GM03348 (cell line): ENCODE measurements at regions not wholly inside any gene's neighbourhood (a gene's known extent, or its start where the extent isn't known, plus 50 kb on each side); places are given as distances from the start of the nearest gene placed in this dataset.
"Not testable (repeated sequence)": the region's sequence is repeated elsewhere in the genome, so short reads cannot be mapped to it uniquely, and the experiment has no call there.

Experiments used
- DNase-seq: peaks from one replicate; pipeline ENCODE4 v3.0.0; 2012; ENCODE audit warnings: low spot score

- not testable (repeated sequence) for DNase-seq
Observed at GRCh38 chr4:179683661-179684060, 2241.4 kb upstream of the AGA start.

- DNase-seq: no peak
Observed at GRCh38 chr4:179692222-179692621, 2250.0 kb upstream of the AGA start.

- no peak for DNase-seq
Observed at GRCh38 chr4:179695175-179695574, 2252.9 kb upstream of the AGA start.

GRCh38 chr4:179698321-179698720 lies 2256.1 kb upstream of the AGA start:
- DNase-seq: no peak

GRCh38 chr4:179709961-179710624 lies 2267.9 kb upstream of the AGA start:
- DNase-seq: no peak

GRCh38 chr4:179719766-179720450 lies 2277.7 kb upstream of the AGA start:
- DNase-seq: no peak

GRCh38 chr4:179726491-179726890 lies 2284.3 kb upstream of the AGA start:
- not testable (repeated sequence) for DNase-seq

GRCh38 chr4:179728305-179728704 lies 2286.1 kb upstream of the AGA start:
- DNase-seq: no peak

GRCh38 chr4:179736820-179737219 lies 2294.6 kb upstream of the AGA start:
- DNase-seq: not testable (repeated sequence)

GRCh38 chr4:179738822-179739221 lies 2296.6 kb upstream of the AGA start:
- DNase-seq: no peak

- DNase-seq: no peak
Observed at GRCh38 chr4:179747218-179747910, 2305.1 kb upstream of the AGA start.

GRCh38 chr4:179748837-179749236 lies 2306.6 kb upstream of the AGA start:
- no peak for DNase-seq

GRCh38 chr4:179750374-179750773 lies 2308.1 kb upstream of the AGA start:
- no peak for DNase-seq

GRCh38 chr4:179751669-179752068 lies 2309.4 kb upstream of the AGA start:
- no peak for DNase-seq

GRCh38 chr4:179755322-179755721 lies 2313.1 kb upstream of the AGA start:
- no peak for DNase-seq

GRCh38 chr4:179757641-179758040 lies 2315.4 kb upstream of the AGA start:
- no peak for DNase-seq

- DNase-seq: no peak
Observed at GRCh38 chr4:179762840-179763239, 2320.6 kb upstream of the AGA start.

GRCh38 chr4:179766938-179767337 lies 2324.7 kb upstream of the AGA start:
- DNase-seq: no peak

- no peak for DNase-seq
Observed at GRCh38 chr4:179768996-179769395, 2326.8 kb upstream of the AGA start.

- no peak for DNase-seq
Observed at GRCh38 chr4:179797738-179798137, 2355.5 kb upstream of the AGA start.

- DNase-seq: no peak
Observed at GRCh38 chr4:179803857-179804256, 2361.6 kb upstream of the AGA start.

- no peak for DNase-seq
Observed at GRCh38 chr4:179804440-179804839, 2362.2 kb upstream of the AGA start.

GRCh38 chr4:179817317-179817716 lies 2375.1 kb upstream of the AGA start:
- no peak for DNase-seq
